OCI-LY1 (cell line): ENCODE measurements at regions not wholly inside any gene's neighbourhood (a gene's known extent, or its start where the extent isn't known, plus 50 kb on each side); places are given as distances from the start of the nearest gene placed in this dataset.

Experiments used
- CTCF ChIP-seq: fragments of 200-600 bp; sonication (generic), shearing (Covaris generic); IDR thresholded peaks from 2 replicates; pipeline ENCODE4 v1.5.1; 2017; ENCODE audit warnings: mild to moderate bottlenecking, antibody characterized with exemption, low read length, moderate library complexity, mixed read lengths
- EZH2 ChIP-seq: fragments of 200-600 bp; sonication (generic), shearing (Covaris generic); IDR thresholded peaks from 2 replicates; pipeline ENCODE4 v1.8.0; 2017; ENCODE audit warnings: borderline replicate concordance, mixed run types, mild to moderate bottlenecking, antibody characterized with exemption, low read length, moderate library complexity, mixed read lengths

DNA sequence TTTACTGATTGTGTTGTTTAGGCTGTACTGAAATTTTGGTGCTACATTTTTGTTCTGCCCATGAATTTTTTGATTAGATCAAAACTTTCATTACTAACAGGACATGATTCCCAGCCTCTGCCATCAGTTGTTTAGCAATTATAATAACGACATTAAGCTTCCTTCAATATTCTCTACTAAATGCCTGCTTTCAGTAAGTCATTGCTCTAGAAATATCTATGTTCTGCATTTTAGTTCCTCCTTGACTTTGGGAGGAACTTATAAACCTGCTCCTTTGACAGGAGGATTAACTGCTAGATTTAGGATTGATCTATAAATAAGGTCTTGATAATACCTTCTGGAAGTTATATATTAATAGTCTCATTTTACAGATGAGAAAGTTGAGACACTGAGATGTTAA lies 269.1 kb downstream of the RAP2B start:
- TF ChIP-seq CTCF (no peak), EZH2 (no peak)
